CD4-positive, alpha-beta T cell treated with Interleukin-21 for 1 hour (primary cell): ENCODE measurements at regions not wholly inside any gene's neighbourhood (a gene's known extent, or its start where the extent isn't known, plus 50 kb on each side); places are given as distances from the start of the nearest gene placed in this dataset.

ENCODE experiments used
- DNase-seq: peaks from one replicate; pipeline ENCODE4 v3.0.0-alpha.2; 2020

GRCh38 chr7:45235905-45236304 is 78.3 kb downstream of the RAMP3 start:
- no peak for DNase-seq

DNA sequence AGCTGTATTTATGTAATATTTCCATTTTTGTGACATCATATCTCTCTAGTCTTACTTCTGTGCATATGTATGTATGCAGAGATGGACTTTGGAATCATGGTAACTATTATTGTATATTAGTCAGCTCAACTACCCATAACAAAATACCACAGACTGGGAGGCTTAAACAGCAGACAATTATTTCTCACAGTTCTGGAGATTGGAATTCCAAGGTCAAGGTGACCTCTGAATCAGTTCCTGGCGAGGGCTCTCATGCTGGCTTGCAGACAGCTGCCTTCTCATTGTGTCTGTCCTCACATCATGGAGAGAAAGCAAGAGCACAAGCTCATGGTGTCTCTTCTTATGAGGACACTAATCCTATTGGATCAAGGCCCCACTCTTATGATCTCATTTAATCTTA is 79.1 kb downstream of the RAMP3 start:
- DNase-seq, result no peak

- no peak for DNase-seq
Measured at GRCh38 chr7:45237788-45238461, 80.3 kb downstream of the RAMP3 start.

- no peak for DNase-seq
Measured at GRCh38 chr7:45238806-45239205, 81.2 kb downstream of the RAMP3 start.

- no peak for DNase-seq
Measured at GRCh38 chr7:45239486-45239885, 81.9 kb downstream of the RAMP3 start.

DNA sequence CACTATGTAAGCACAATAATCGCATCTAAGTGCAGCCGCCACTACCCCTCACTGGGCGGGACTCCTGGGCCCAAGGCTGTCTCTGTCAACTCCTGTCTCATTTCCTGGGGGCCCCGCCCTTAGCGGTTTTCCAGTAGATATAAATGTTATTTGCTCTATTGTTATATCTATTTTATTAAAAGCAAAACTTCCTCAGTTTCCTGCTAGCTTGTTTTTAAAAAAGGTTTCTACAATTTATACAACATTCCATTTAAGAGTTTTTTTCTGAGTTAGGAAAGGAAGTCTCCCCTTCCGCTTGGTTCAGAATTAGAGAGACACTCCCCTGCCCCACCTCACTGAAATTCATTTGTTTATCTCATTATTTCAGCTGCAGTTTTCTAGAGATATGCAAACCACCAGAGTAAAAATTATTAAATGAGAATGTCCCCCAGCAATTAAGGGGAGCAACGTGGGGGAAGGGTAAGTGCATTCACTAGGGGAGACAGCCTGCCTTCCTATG is 82.7 kb downstream of the RAMP3 start:
- DNase-seq, result no peak

GRCh38 chr7:45240926-45241325 is 83.3 kb downstream of the RAMP3 start:
- DNase-seq, result no peak

GRCh38 chr7:45241339-45242109 is 83.9 kb downstream of the RAMP3 start:
- DNase-seq, result no peak

- no peak for DNase-seq
Measured at GRCh38 chr7:45242261-45242660, 84.7 kb downstream of the RAMP3 start.

- DNase-seq, result no peak
Measured at GRCh38 chr7:45242698-45243097, 85.1 kb downstream of the RAMP3 start.

DNA sequence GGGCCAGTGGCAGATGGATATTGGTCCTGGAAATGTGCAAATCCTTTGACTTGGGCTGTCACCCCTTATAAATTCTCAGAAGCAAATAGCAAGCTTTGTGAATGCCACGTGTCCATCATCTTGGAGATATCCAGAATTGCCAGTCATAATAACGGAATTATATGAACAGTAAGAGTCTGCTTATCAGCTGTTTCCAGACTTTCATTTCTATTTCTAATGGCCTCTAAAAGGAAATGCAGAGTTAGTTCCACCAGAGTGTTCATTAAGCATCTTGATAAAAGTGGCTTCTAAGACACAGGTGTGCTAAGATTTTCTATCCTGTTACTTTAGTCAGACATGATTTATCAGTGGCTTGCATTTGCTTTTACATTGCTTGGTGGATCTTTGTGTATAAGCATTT is 87.4 kb downstream of the RAMP3 start:
- DNase-seq, result no peak

- no peak for DNase-seq
Measured at GRCh38 chr7:45246339-45246738, 88.7 kb downstream of the RAMP3 start.

DNA sequence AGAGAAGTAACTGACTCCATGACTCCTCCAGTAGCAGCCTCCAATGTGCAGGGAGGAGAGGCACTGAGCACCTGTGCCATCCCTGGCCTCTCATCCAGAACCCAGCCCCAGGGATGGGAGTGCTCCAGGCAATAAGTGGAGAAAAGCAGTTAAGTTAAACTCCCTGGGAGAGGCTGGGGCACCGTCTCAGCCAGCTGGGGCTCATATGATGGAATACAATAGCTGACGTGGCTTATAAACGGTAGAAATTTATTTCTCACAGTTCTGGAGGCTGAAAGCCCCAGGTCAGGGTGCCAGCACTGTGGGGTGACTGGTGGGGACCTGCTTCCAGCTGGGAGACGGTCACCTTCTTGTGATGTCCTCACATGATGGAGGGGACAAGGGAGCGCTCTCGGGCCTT is 94.7 kb downstream of the RAMP3 start:
- no peak for DNase-seq

- DNase-seq, result no peak
Measured at GRCh38 chr7:45252857-45253256, 95.3 kb downstream of the RAMP3 start.

DNA sequence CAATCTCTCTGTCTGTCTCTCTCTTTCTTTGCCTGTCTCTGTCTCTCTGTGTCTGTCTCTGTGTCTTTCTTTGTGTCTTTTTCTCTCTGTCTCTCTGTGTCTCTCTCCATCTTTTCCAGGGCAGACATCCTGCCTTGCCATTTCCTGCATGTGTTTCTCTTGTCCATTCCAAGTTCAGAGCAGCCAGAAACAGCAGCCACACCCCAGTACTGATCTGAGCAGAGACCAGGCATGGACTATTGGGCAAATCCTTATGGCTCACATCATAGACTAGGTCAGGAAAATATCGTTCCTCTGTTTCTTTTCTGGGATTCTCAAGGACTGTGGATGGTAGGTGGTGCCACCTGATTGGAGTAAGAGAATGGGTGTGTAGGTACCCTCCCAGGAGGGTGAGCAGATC is 95.8 kb downstream of the RAMP3 start:
- no peak for DNase-seq

- no peak for DNase-seq
Measured at GRCh38 chr7:45255187-45255586, 97.6 kb downstream of the RAMP3 start.

DNA sequence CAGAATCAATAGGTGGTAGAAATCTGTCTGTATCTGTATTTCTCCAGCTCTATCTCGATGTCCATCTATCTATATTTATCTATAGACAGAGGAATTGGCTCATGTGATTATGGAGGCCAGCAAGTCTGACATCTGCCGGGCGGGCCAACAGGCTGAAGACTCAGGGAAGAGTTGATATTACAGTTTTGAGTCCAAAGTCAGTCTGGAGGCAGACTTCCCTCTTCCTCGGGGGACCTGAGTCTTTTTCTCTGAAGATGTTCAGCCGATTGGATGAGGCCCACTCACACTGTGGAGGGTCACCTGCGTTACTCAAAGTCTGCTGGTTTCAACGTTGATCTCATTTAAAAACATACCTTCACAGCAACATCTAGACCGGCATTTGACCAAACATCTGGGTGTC is 98.7 kb downstream of the RAMP3 start:
- no peak for DNase-seq

GRCh38 chr7:45256775-45257174 is 99.2 kb downstream of the RAMP3 start:
- no peak for DNase-seq

DNA sequence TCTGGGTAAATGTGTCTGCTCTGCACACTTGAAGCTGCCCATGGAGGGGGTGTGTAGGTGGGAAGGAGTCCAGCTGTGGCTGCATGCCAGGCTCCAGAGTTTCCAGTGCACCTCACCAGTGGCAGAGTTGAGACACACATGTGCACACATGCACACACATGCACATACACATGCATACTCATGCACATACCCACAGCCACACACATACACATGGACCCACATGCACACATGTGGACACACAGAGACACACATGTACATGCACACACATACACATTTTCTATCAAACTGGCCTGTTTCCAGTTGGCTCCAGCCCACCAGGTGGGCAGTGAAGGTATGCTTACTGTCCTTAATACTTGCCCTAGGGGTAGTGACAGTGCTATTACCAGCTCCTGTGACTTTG is 99.7 kb downstream of the RAMP3 start:
- no peak for DNase-seq

DNA sequence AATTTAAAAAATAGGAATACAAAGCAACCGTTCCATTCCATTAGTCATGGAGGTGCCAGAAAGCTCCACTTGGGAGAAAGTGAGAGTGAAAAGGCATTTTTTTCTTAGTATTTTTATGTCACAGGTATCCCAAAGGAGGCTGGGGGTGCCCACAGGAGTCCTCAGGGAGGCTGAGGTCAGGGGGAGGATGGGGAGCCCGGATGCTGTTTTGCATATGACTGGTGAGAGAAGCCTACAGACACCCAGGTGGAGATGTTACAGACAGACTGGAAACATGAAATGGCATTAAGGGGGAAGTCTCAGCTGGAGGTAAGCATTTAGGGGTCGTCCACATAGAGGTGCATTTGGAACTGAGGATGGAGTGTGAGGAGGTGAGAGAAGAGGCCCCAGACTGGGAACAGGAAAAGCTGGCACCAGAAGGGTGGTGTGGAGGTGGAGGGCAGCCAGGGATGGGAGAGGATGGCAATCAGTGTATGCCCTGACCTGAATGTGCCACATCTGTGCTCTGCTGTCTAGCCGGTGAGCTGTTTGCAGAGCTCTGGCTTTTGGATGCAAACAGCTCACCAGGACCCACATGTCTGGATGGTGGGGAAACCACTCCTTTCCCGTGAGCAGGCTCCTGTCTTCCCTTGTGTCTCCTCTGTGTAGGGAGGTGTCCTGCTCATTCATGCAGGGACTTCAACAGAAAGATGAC is 101.1 kb downstream of the RAMP3 start:
- no peak for DNase-seq

GRCh38 chr7:45259227-45259596 is 101.6 kb downstream of the RAMP3 start:
- no peak for DNase-seq

DNA sequence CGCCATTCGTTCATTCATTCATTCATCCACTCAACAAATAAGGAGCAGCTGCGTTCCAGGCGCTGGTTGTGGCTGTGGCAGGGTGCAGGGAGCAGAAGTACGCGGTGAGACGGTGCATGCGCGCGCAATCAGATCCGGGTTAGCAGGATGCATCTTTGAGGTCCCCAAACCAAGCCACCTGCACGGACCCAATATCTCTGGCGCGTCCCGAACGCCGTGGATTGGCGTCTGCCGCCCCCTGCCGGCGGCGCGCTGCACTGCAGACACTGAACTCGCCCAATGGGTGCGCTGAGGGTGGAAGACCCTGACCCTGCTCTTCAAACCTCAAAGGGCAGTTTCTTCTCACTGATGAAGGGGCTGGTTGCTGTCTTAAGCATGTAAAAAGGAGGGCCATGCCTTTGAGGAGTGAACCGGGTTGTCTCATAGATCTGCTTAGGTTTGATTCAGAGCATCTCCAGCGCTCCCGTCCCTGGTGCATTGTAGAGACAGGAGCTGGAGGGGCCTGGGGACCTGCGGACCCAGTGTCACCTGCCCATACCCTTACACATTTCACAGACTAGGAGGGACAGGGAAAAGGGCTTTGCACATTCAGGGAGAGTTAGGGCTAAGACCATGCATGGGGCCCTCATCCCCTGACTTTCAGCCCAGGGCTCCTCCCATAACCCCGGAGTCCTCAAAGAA is 102.5 kb downstream of the RAMP3 start:
- DNase-seq, result peak; percentile 62

DNA sequence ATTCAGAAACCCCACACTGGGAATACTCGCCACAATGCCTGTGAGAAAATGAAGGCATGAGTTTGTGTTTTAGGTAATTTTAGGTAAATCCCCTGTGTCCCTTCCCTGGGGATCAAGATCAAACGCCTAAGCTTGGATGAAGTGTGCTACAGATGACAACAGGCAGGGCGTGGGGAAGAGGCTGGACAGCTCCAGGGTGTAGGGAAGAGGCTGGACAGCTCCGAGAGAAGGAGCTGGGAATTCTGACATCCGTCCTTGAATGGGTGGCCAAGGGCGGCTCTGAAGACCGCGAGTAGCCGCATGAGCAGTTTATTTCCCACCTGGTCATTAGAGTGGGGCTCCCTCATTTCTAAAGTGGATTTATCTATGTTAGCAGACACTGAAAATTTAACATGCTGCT is 109.7 kb downstream of the RAMP3 start:
- DNase-seq, result no peak
